H1 (cell line): ENCODE measurements at regions not wholly inside any gene's neighbourhood (a gene's known extent, or its start where the extent isn't known, plus 50 kb on each side); places are given as distances from the start of the nearest gene placed in this dataset.
A peak's percentile ranks its signal among the peaks of the same experiment; 100 is the strongest.

ENCODE experiments used
- CTCF ChIA-PET: fragments of 300-600 bp; sonication (Branson Sonifier 250); formaldehyde crosslinking; loops from one replicate; lab custom pipeline; 2021; ENCODE audit not compliant: partially characterized antibody; lab: Charles Lee
- POLR2A ChIA-PET: fragments of 300-600 bp; sonication (Branson Sonifier 250); formaldehyde crosslinking; loops from one replicate; lab custom pipeline; 2021; ENCODE audit warnings: inconsistent platforms; ENCODE audit not compliant: partially characterized antibody; lab: Charles Lee
- DNase-seq, 2 experiments: peaks; one replicate each; pipeline versions ENCODE4 v3.0.0 to v3.0.0-alpha.2; 2010 to 2022; ENCODE audit warnings: low spot score in 2 of 2, low read depth in 1 of 2, mixed read lengths in 1 of 2
- FAIRE-seq: peaks from 2 replicates; lab custom pipeline; 2011; peaks lifted over from hg19 to GRCh38; lab: Jason Lieb, UNC
- H2AFZ ChIP-seq: 2 replicates; pipeline ENCODE4 v1.8.1; 2012; ENCODE audit warnings: low read length, inconsistent platforms
- H2AK5ac ChIP-seq: 2 replicates; pipeline ENCODE4 v1.6.1; 2013; ENCODE audit warnings: low read depth, low read length
- H2BK120ac ChIP-seq: replicated peaks from 2 replicates; pipeline ENCODE3; 2013; ENCODE audit warnings: low read depth, low read length, inconsistent platforms
- H2BK12ac ChIP-seq: 2 replicates; pipeline ENCODE4 v1.6.1; 2013; ENCODE audit warnings: low read depth, low read length
- H2BK15ac ChIP-seq: 2 replicates; pipeline ENCODE4 v1.6.1; 2013; ENCODE audit warnings: low read length
- H2BK20ac ChIP-seq: 2 replicates; pipeline ENCODE4 v1.6.1; 2013; ENCODE audit warnings: low read length
- H2BK5ac ChIP-seq: 2 replicates; pipeline ENCODE4 v1.6.1; 2013; ENCODE audit warnings: low read depth, low read length
- H3K14ac ChIP-seq: 2 replicates; pipeline ENCODE4 v1.6.1; 2013; ENCODE audit warnings: inconsistent platforms; ENCODE audit not compliant: insufficient read length
- H3K18ac ChIP-seq: 2 replicates; pipeline ENCODE4 v1.6.1; 2013; ENCODE audit warnings: low read length; ENCODE audit errors: extremely low read depth
- H3K23ac ChIP-seq: 2 replicates; pipeline ENCODE4 v1.6.1; 2013; ENCODE audit warnings: inconsistent platforms; ENCODE audit not compliant: insufficient read length
- H3K23me2 ChIP-seq: 2 replicates; pipeline ENCODE4 v1.6.1; 2013; ENCODE audit warnings: low read depth, low read length
- H3K27ac ChIP-seq: 2 replicates; pipeline ENCODE4 v1.6.1; 2011; ENCODE audit warnings: low read depth, low read length, inconsistent platforms
- H3K27me3 ChIP-seq, 4 experiments: replicated peaks in 1 of 4; 1 replicate in 1 of 4; 2 replicates in 3 of 4; pipeline versions ENCODE4 v1.6.1 to v1.8.1; 2011 to 2013; ENCODE audit warnings: low read length in 3 of 4, mild to moderate bottlenecking in 3 of 4, inconsistent platforms in 2 of 4, mixed read lengths in 2 of 4, moderate library complexity in 1 of 4; ENCODE audit not compliant: control insufficient read depth in 3 of 4, insufficient read depth in 3 of 4; ENCODE audit errors: extremely low read depth in 1 of 4
- H3K36me3 ChIP-seq, 4 experiments: 2 replicates each; pipeline versions ENCODE4 v1.6.1 to v1.8.1; 2011 to 2013; ENCODE audit warnings: mild to moderate bottlenecking in 4 of 4, low read length in 3 of 4, moderate library complexity in 2 of 4, control low read depth in 1 of 4, inconsistent platforms in 1 of 4; ENCODE audit not compliant: insufficient read depth in 4 of 4, control insufficient read depth in 2 of 4
- H3K4ac ChIP-seq: replicated peaks from 2 replicates; pipeline ENCODE3; 2013; ENCODE audit warnings: low read length, low read depth, mixed read lengths, inconsistent platforms; ENCODE audit not compliant: insufficient read length
- H3K4me1 ChIP-seq, 4 experiments: replicated peaks in 1 of 4; 1 replicate in 1 of 4; 2 replicates in 3 of 4; pipeline versions ENCODE4 v1.6.1 to v1.8.1; 2011 to 2013; ENCODE audit warnings: low read length in 3 of 4, inconsistent platforms in 2 of 4, mixed read lengths in 1 of 4; ENCODE audit not compliant: insufficient read depth in 4 of 4, control insufficient read depth in 3 of 4
- H3K4me2 ChIP-seq, 2 experiments: 2 replicates each; pipeline versions ENCODE4 v1.6.1 to v1.8.1; 2011 to 2013; ENCODE audit warnings: low read depth in 2 of 2, low read length in 2 of 2, control low read depth in 1 of 2, inconsistent platforms in 1 of 2, mild to moderate bottlenecking in 1 of 2; ENCODE audit not compliant: insufficient read depth in 1 of 2
- H3K4me3 ChIP-seq, 4 experiments: fragments of 200-600, 300-600 bp in 1 of 4; sonication (generic), shearing (Covaris generic), sonication (Bioruptor Twin) in 1 of 4; 2 replicates each; pipeline versions ENCODE4 v1.5.1 to v1.8.1; 2011 to 2016; ENCODE audit warnings: low read length in 4 of 4, low read depth in 3 of 4, control low read depth in 2 of 4, inconsistent platforms in 2 of 4, mild to moderate bottlenecking in 2 of 4, mixed read lengths in 1 of 4, moderate library complexity in 1 of 4; ENCODE audit not compliant: insufficient read depth in 2 of 4; ENCODE audit errors: extremely low read depth in 1 of 4
- H3K56ac ChIP-seq: replicated peaks from 2 replicates; pipeline ENCODE3; 2013; ENCODE audit warnings: low read depth, mild to moderate bottlenecking, mixed read lengths, low read length, inconsistent platforms; ENCODE audit not compliant: insufficient read length
- H3K79me1 ChIP-seq: 2 replicates; pipeline ENCODE4 v1.6.1; 2013; ENCODE audit warnings: low read depth, low read length, control low read depth
- H3K79me2 ChIP-seq, 2 experiments: 2 replicates each; pipeline versions ENCODE4 v1.6.1 to v1.8.1; 2012 to 2013; ENCODE audit warnings: low read length in 2 of 2, mild to moderate bottlenecking in 2 of 2, inconsistent platforms in 1 of 2; ENCODE audit not compliant: insufficient read depth in 2 of 2, control insufficient read depth in 1 of 2
- H3K9ac ChIP-seq, 4 experiments: replicated peaks in 1 of 4; 1 replicate in 1 of 4; 2 replicates in 3 of 4; pipeline versions ENCODE4 v1.6.1 to v1.8.1; 2011 to 2013; ENCODE audit warnings: low read depth in 3 of 4, low read length in 3 of 4, control low read depth in 2 of 4, mild to moderate bottlenecking in 2 of 4, moderate library complexity in 2 of 4, inconsistent platforms in 1 of 4; ENCODE audit errors: extremely low read depth in 1 of 4
- H3K9me3 ChIP-seq, 2 experiments: 2 replicates each; pipeline versions ENCODE4 v1.6.1 to v1.8.1; 2012 to 2013; ENCODE audit warnings: mild to moderate bottlenecking in 2 of 2, moderate library complexity in 2 of 2, control low read depth in 1 of 2, inconsistent platforms in 1 of 2, low read depth in 1 of 2, low read length in 1 of 2, mixed read lengths in 1 of 2; ENCODE audit not compliant: insufficient read depth in 2 of 2
- H4K20me1 ChIP-seq, 2 experiments: replicated peaks in 1 of 2; 2 replicates each; pipeline versions ENCODE3 to v1.8.1; 2011 to 2013; ENCODE audit warnings: inconsistent platforms in 2 of 2, low read length in 2 of 2, mild to moderate bottlenecking in 1 of 2; ENCODE audit not compliant: insufficient read depth in 2 of 2, control insufficient read depth in 1 of 2
- H4K5ac ChIP-seq: 2 replicates; pipeline ENCODE4 v1.6.1; 2013; ENCODE audit warnings: low read length, low read depth, mixed read lengths, inconsistent platforms; ENCODE audit not compliant: insufficient read length
- H4K8ac ChIP-seq: 2 replicates; pipeline ENCODE4 v1.8.0; 2013; ENCODE audit warnings: mild to moderate bottlenecking, moderate library complexity, low read length, inconsistent platforms; ENCODE audit not compliant: insufficient read depth; ENCODE audit errors: extremely low read depth
- H4K91ac ChIP-seq: replicated peaks from 2 replicates; pipeline ENCODE3; 2013; ENCODE audit warnings: low read length, mixed read lengths, inconsistent platforms; ENCODE audit not compliant: insufficient read length
- RAD21 ChIP-seq, 2 experiments: IDR thresholded peaks in 1 of 2; conservative IDR thresholded peaks in 1 of 2; 2 replicates each; pipeline ENCODE4 v1.6.1; 2011; ENCODE audit warnings: low read depth in 2 of 2, low read length in 2 of 2, improper control_type of control experiment in 1 of 2, inconsistent platforms in 1 of 2, mild to moderate bottlenecking in 1 of 2, moderate library complexity in 1 of 2
- WGBS, 2 experiments: shearing (Covaris generic) in 1 of 2; methylation state at CpG; one replicate each; pipeline versions ENCODE4 v1.1.6 to v1.1.7; 2013 to 2015; ENCODE audit warnings: low lambda C conversion rate in 2 of 2, mixed read lengths in 2 of 2, inconsistent platforms in 1 of 2, low coverage in 1 of 2, missing lambda C conversion rate in 1 of 2; ENCODE audit not compliant: insufficient replicate concordance in 2 of 2, insufficient coverage in 1 of 2, insufficient read length in 1 of 2; ENCODE audit errors: extremely low coverage in 1 of 2, missing lambda C conversion rate in 1 of 2; 5-methylcytosine and 5-hydroxymethylcytosine counted together
- TF ChIP-seq, protein P1 (sequence below): IDR thresholded peaks from 2 replicates; pipeline ENCODE4 v1.6.1; 2011; ENCODE audit warnings: low read length, improper control_type of control experiment
- TF ChIP-seq, protein P2 (sequence below), 3 experiments: IDR thresholded peaks; 1 replicate in 2 of 3; 2 replicates in 1 of 3; pipeline versions ENCODE4 v1.5.1 to v1.6.1; 2011; ENCODE audit warnings: low read length in 3 of 3, mild to moderate bottlenecking in 3 of 3, inconsistent platforms in 2 of 3, low read depth in 1 of 3, moderate library complexity in 1 of 3; ENCODE audit not compliant: insufficient read depth in 1 of 3; ENCODE audit errors: control extremely low read depth in 1 of 3

DNA sequence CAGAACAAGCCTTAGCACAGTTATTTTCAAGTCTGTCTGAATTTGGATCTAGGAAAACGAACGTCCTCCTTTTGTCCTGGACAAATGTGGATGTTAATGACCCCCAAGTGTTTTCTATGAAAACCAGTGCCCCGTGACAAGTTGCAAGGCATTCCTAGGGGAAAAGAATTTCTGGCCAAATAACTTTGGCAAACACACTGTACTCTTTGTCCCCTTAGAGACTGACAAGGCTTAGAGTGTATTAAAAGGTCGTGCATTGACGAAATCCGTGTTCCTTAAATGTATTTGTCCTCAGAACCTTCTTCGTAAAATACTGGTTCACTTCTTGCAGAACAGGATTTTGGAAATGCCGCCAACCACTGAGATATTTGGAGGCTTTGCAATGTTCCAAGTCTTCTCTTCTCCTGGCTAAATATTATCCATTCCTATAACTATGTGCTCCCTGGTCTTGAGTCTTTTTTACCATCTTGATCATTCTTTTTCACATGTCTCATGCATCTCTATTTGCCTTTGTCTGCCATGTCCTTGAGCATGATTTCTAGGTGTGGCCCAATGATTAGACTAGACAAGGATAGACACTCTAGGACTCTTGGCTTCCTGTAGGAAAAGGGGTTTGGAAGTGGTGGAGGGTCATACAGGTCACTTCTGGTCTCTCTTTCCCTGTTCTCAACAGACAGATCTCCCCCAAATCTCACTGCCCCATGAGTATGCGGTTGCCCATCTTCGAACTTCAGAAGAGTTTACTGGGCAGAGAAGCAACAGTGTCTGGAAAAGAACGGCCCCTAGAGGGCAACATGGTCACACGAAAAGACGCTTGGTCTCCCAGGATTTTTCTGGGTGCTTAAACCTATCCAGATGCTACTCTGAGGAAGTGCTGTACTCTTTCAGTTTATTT, 117.5 kb downstream of the EDEM1 start:
- Histone ChIP-seq H3K9ac (no peak overlapping the region), H2BK20ac (no peak overlapping the region), H3K4me2 (no peak overlapping the region), H3K23ac (no peak overlapping the region), H3K23me2 (no peaks in the 10 kb centered on the region), H3K14ac (no peak overlapping the region), H2BK5ac (no peak overlapping the region), H4K8ac (no peak overlapping the region), H2BK120ac (no peak overlapping the region), H3K4ac (no peak overlapping the region), H3K4me3 (no peak overlapping the region), H2BK15ac (no peak overlapping the region), H3K56ac (no peak overlapping the region), H2BK12ac (no peak overlapping the region), H3K27me3 (no peaks in the 10 kb centered on the region), H2AFZ (peak overlapping the region; percentile 82; the same call in 1 of the 2 replicates), H3K4me1 (no peaks in the 10 kb centered on the region), H3K18ac (no peak overlapping the region), H3K79me1 (no peaks in the 10 kb centered on the region), H3K36me3 (no peaks in the 10 kb centered on the region), H4K20me1 (no peaks in the 10 kb centered on the region), H2AK5ac (no peak overlapping the region), H4K5ac (no peak overlapping the region), H3K27ac (no peak overlapping the region), H4K91ac (no peak overlapping the region), H3K9me3 (no peaks in the 10 kb centered on the region; a peak in 1 of 4 replicates), H3K79me2 (no peaks in the 10 kb centered on the region)
- TF ChIP-seq RAD21 (IDR thresholded peaks at IDR 0.05 in 1 of 2, conservative IDR thresholded peaks at IDR 0.05 in 1 of 2; ENCODE audit: low read depth in 2 of 2, low read length in 2 of 2): peak; percentile 90 to 92
- TF ChIP-seq, protein P1, sequence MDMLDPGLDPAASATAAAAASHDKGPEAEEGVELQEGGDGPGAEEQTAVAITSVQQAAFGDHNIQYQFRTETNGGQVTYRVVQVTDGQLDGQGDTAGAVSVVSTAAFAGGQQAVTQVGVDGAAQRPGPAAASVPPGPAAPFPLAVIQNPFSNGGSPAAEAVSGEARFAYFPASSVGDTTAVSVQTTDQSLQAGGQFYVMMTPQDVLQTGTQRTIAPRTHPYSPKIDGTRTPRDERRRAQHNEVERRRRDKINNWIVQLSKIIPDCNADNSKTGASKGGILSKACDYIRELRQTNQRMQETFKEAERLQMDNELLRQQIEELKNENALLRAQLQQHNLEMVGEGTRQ: no peak
- TF ChIP-seq, protein P2, sequence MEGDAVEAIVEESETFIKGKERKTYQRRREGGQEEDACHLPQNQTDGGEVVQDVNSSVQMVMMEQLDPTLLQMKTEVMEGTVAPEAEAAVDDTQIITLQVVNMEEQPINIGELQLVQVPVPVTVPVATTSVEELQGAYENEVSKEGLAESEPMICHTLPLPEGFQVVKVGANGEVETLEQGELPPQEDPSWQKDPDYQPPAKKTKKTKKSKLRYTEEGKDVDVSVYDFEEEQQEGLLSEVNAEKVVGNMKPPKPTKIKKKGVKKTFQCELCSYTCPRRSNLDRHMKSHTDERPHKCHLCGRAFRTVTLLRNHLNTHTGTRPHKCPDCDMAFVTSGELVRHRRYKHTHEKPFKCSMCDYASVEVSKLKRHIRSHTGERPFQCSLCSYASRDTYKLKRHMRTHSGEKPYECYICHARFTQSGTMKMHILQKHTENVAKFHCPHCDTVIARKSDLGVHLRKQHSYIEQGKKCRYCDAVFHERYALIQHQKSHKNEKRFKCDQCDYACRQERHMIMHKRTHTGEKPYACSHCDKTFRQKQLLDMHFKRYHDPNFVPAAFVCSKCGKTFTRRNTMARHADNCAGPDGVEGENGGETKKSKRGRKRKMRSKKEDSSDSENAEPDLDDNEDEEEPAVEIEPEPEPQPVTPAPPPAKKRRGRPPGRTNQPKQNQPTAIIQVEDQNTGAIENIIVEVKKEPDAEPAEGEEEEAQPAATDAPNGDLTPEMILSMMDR (IDR thresholded peaks at IDR 0.05; ENCODE audit: control extremely low read depth in 1 of 3, insufficient read depth in 1 of 3, low read depth in 1 of 3, low read length in 3 of 3): peak; percentile 47 to 79 (median 68)
- DNase-seq (peak; percentile 10 to 79), FAIRE-seq (peak; percentile 87)
- 59% methylated on average over 13 of the region's 13 CpGs; no CpG with 5 or more reads in 1 of the 2 experiments for WGBS, 2 experiments
- ChIA-PET CTCF (interaction anchor here (0.8 to 1.2 kb wide), 2 partner anchors 10 to 263 kb away, joined by 3 to 4 read pairs; no protein-coding TSS in a partner anchor), POLR2A (no interaction called here)
